Activated CD4-positive, alpha-beta memory T cell treated with anti-CD3 and anti-CD28 coated beads, Interleukin-2, amount 10 ng/mL, durations not matched to agents 7 days and 5 days (primary cell): ENCODE measurements at regions not wholly inside any gene's neighbourhood (a gene's known extent, or its start where the extent isn't known, plus 50 kb on each side); places are given as distances from the start of the nearest gene placed in this dataset.

Experiments used
- CTCF ChIA-PET: fragments of 350-600 bp; sonication (Branson Sonifier 250); formaldehyde crosslinking; loops from one replicate; lab custom pipeline; 2021; ENCODE audit warnings: antibody characterized with exemption, inconsistent platforms; lab: Charles Lee
- POLR2A ChIA-PET: fragments of 350-600 bp; sonication (Branson Sonifier 250); formaldehyde crosslinking; loops from one replicate; lab custom pipeline; 2021; ENCODE audit warnings: antibody characterized with exemption; lab: Charles Lee
- DNase-seq: peaks from one replicate; pipeline ENCODE4 v3.0.0-alpha.2; 2020
- H3K27ac Mint-ChIP-seq: one replicate; pipeline ENCODE4 v1.8.0; 2021; ENCODE audit warnings: mild to moderate bottlenecking, mixed read lengths
- H3K27me3 Mint-ChIP-seq: one replicate; pipeline ENCODE4 v1.8.0; 2021; ENCODE audit warnings: mixed read lengths
- H3K36me3 Mint-ChIP-seq: one replicate; pipeline ENCODE4 v1.8.0; 2021; ENCODE audit warnings: low read depth, mixed read lengths
- H3K4me1 Mint-ChIP-seq: one replicate; pipeline ENCODE4 v1.8.0; 2021; ENCODE audit warnings: mixed read lengths
- H3K4me3 Mint-ChIP-seq: one replicate; pipeline ENCODE4 v1.8.0; 2021; ENCODE audit warnings: mild to moderate bottlenecking, mixed read lengths
- H3K9me3 Mint-ChIP-seq: one replicate; pipeline ENCODE4 v1.8.0; 2021; ENCODE audit warnings: mixed read lengths

- peak overlapping the region; percentile 7 for H3K27ac Mint-ChIP-seq
- H3K4me1 Mint-ChIP-seq = peaks cover 36% of the 10 kb centered on the region
- H3K27me3 Mint-ChIP-seq = no peaks in the 10 kb centered on the region
- no peaks in the 10 kb centered on the region for H3K36me3 Mint-ChIP-seq
- no peaks in the 10 kb centered on the region for H3K9me3 Mint-ChIP-seq
- CTCF ChIA-PET = interaction anchor here (0.7 to 1.2 kb wide), 4 partner anchors 21 to 86 kb away, joined by 3 to 5 read pairs (median 4); no protein-coding TSS in a partner anchor
- POLR2A ChIA-PET = interaction anchor here (1.1 kb wide), 2 partner anchors 16 to 21 kb away, joined by 3 to 4 read pairs; no protein-coding TSS in a partner anchor
- DNase-seq = no peak
- H3K4me3 Mint-ChIP-seq = no peak overlapping the region
Observed at GRCh38 chr4:121221201-121221600, 57.1 kb upstream of the TNIP3 start.

- Mint-ChIP-seq H3K4me3 (no peak overlapping the region), H3K36me3 (no peaks in the 10 kb centered on the region), H3K27me3 (no peaks in the 10 kb centered on the region), H3K4me1 (peaks cover 31% of the 10 kb centered on the region), H3K27ac (peak overlapping the region; percentile 16), H3K9me3 (no peaks in the 10 kb centered on the region)
- POLR2A ChIA-PET = interaction anchor here (1.1 kb wide), 1 partner anchor 15 kb away, joined by 3 read pairs; no protein-coding TSS in a partner anchor
- DNase-seq = no peak
- CTCF ChIA-PET = interaction anchor here (0.7 to 1.1 kb wide), 2 partner anchors 28 to 87 kb away, joined by 4 read pairs; no protein-coding TSS in a partner anchor
Observed at GRCh38 chr4:121220698-121221097, 56.6 kb upstream of the TNIP3 start.

GRCh38 chr4:121219227-121219626, 55.1 kb upstream of the TNIP3 start:
- H3K36me3 Mint-ChIP-seq = no peaks in the 10 kb centered on the region
- no peak for DNase-seq
- H3K27ac Mint-ChIP-seq = no peak overlapping the region
- H3K9me3 Mint-ChIP-seq = no peaks in the 10 kb centered on the region
- H3K4me1 Mint-ChIP-seq = peaks cover 23% of the 10 kb centered on the region
- CTCF ChIA-PET = interaction anchor here (1.6 kb wide), 1 partner anchor 27 kb away, joined by 7 read pairs; no protein-coding TSS in a partner anchor
- POLR2A ChIA-PET = interaction anchor here (1.0 to 1.2 kb wide), 3 partner anchors 9 to 37 kb away, joined by 3 to 5 read pairs (median 3); no protein-coding TSS in a partner anchor
- H3K27me3 Mint-ChIP-seq = no peaks in the 10 kb centered on the region
- H3K4me3 Mint-ChIP-seq = peak overlapping the region; percentile 7

- Mint-ChIP-seq H3K27ac (no peak overlapping the region), H3K4me3 (no peak overlapping the region), H3K4me1 (peaks cover 27% of the 10 kb centered on the region), H3K27me3 (no peaks in the 10 kb centered on the region), H3K36me3 (no peaks in the 10 kb centered on the region), H3K9me3 (no peaks in the 10 kb centered on the region)
- CTCF ChIA-PET = interaction anchor here (1.5 kb wide), 1 partner anchor 25 kb away, joined by 4 read pairs; no protein-coding TSS in a partner anchor
- POLR2A ChIA-PET = no interaction called here
- DNase-seq = no peak
Observed at GRCh38 chr4:121217351-121217750, 53.2 kb upstream of the TNIP3 start.

- no peak overlapping the region for H3K27ac Mint-ChIP-seq
- no peaks in the 10 kb centered on the region for H3K27me3 Mint-ChIP-seq
- peaks cover 18% of the 10 kb centered on the region for H3K4me1 Mint-ChIP-seq
- no peaks in the 10 kb centered on the region for H3K36me3 Mint-ChIP-seq
- no peak overlapping the region for H3K4me3 Mint-ChIP-seq
- ChIA-PET POLR2A (no interaction called here), CTCF (interaction anchor here (1.5 kb wide), 1 partner anchor 24 kb away, joined by 4 read pairs; no protein-coding TSS in a partner anchor)
- no peaks in the 10 kb centered on the region for H3K9me3 Mint-ChIP-seq
- DNase-seq = no peak
Observed at GRCh38 chr4:121216461-121216860, 52.3 kb upstream of the TNIP3 start.

- ChIA-PET POLR2A (no interaction called here), CTCF (no interaction called here)
- no peak overlapping the region for H3K27ac Mint-ChIP-seq
- H3K9me3 Mint-ChIP-seq = peaks cover 3% of the 10 kb centered on the region
- H3K4me3 Mint-ChIP-seq = no peak overlapping the region
- no peaks in the 10 kb centered on the region for H3K36me3 Mint-ChIP-seq
- peaks cover 7% of the 10 kb centered on the region for H3K4me1 Mint-ChIP-seq
- no peaks in the 10 kb centered on the region for H3K27me3 Mint-ChIP-seq
- DNase-seq = no peak
Observed at GRCh38 chr4:121213940-121214339, 49.8 kb upstream of the TNIP3 start.
